Ishikawa (cell line): ENCODE measurements at regions not wholly inside any gene's neighbourhood (a gene's known extent, or its start where the extent isn't known, plus 50 kb on each side); places are given as distances from the start of the nearest gene placed in this dataset.
A peak's percentile ranks its signal among the peaks of the same experiment; 100 is the strongest.

ENCODE experiments used
- CEBPB ChIP-seq: IDR thresholded peaks from 2 replicates; pipeline ENCODE4 v1.6.1; 2012
- CREB1 ChIP-seq: IDR thresholded peaks from 2 replicates; pipeline ENCODE4 v1.6.1; 2012; ENCODE audit warnings: low read depth
- EGR1 ChIP-seq: IDR thresholded peaks from 2 replicates; pipeline ENCODE4 v1.6.1; 2012
- EP300 ChIP-seq: IDR thresholded peaks from 2 replicates; pipeline ENCODE4 v1.6.1; 2012; ENCODE audit warnings: borderline replicate concordance
- FOXM1 ChIP-seq: IDR thresholded peaks from 2 replicates; pipeline ENCODE4 v1.6.1; 2012; ENCODE audit warnings: low read depth, borderline replicate concordance
- MAX ChIP-seq: IDR thresholded peaks from 2 replicates; pipeline ENCODE4 v1.6.1; 2012
- NFIC ChIP-seq: IDR thresholded peaks from 2 replicates; pipeline ENCODE4 v1.6.1; 2012
- RAD21 ChIP-seq: IDR thresholded peaks from 2 replicates; pipeline ENCODE4 v1.6.1; 2012; ENCODE audit warnings: low read depth
- REST ChIP-seq: IDR thresholded peaks from 2 replicates; pipeline ENCODE4 v1.6.1; 2012; ENCODE audit warnings: low read depth, mild to moderate bottlenecking
- TAF1 ChIP-seq: IDR thresholded peaks from 2 replicates; pipeline ENCODE4 v1.6.1; 2012; ENCODE audit warnings: low read depth, mild to moderate bottlenecking
- TCF12 ChIP-seq: IDR thresholded peaks from 2 replicates; pipeline ENCODE4 v1.6.1; 2012; ENCODE audit warnings: low read depth
- TEAD4 ChIP-seq: IDR thresholded peaks from 2 replicates; pipeline ENCODE4 v1.6.1; 2012
- USF1 ChIP-seq: IDR thresholded peaks from 2 replicates; pipeline ENCODE4 v1.6.1; 2012
- YY1 ChIP-seq: IDR thresholded peaks from 2 replicates; pipeline ENCODE4 v1.6.1; 2012; ENCODE audit warnings: low read depth
- ZBTB7A ChIP-seq: IDR thresholded peaks from 2 replicates; pipeline ENCODE4 v1.6.1; 2012; ENCODE audit warnings: low read depth

- TF ChIP-seq EP300 = no peak
Measured at GRCh38 chr12:70032076-70032475, 207.0 kb downstream of the MYRFL start.

GRCh38 chr12:70033310-70033709 lies 208.3 kb downstream of the MYRFL start:
- TF ChIP-seq TAF1 (no peak), EP300 (no peak), NFIC (no peak), EGR1 (no peak), TCF12 (no peak), MAX (no peak), REST (no peak)

GRCh38 chr12:70040141-70040540 lies 203.1 kb upstream of the CNOT2 start:
- TF ChIP-seq YY1 = no peak
- TF ChIP-seq CREB1 = no peak
- no peak for TF ChIP-seq NFIC
- no peak for TF ChIP-seq MAX
- TF ChIP-seq ZBTB7A = no peak
- TF ChIP-seq FOXM1 = no peak
- no peak for TF ChIP-seq RAD21
- TF ChIP-seq USF1 = no peak
- no peak for TF ChIP-seq TCF12
- TF ChIP-seq TAF1 = no peak

- TF ChIP-seq TCF12 (no peak), MAX (no peak), EP300 (no peak), REST (no peak), YY1 (no peak), TAF1 (no peak), RAD21 (no peak), USF1 (no peak), NFIC (no peak), EGR1 (no peak), CEBPB (no peak)
Measured at GRCh38 chr12:70042675-70043074, 200.6 kb upstream of the CNOT2 start.

- TF ChIP-seq NFIC (peak; percentile 69), RAD21 (no peak)
Measured at GRCh38 chr12:70043490-70044138, 199.6 kb upstream of the CNOT2 start.

- TF ChIP-seq ZBTB7A (no peak), CREB1 (no peak), EP300 (no peak), REST (no peak), USF1 (no peak), EGR1 (no peak), CEBPB (no peak), MAX (no peak), YY1 (no peak), TEAD4 (no peak), NFIC (no peak)
Measured at GRCh38 chr12:70044167-70044566, 199.1 kb upstream of the CNOT2 start.
